B cell (primary cell): ENCODE measurements at regions not wholly inside any gene's neighbourhood (a gene's known extent, or its start where the extent isn't known, plus 50 kb on each side); places are given as distances from the start of the nearest gene placed in this dataset.

Experiments
- ATAC-seq: fragments of 200-7000 bp; cut with Tn5 transposase; one replicate; pipeline ENCODE4 v1.10.0; 2021; ENCODE audit warnings: low read depth, mild to moderate bottlenecking, moderate number of reproducible peaks, moderate library complexity
- CTCF ChIA-PET: fragments of 350-600 bp; sonication (Branson Sonifier 250); formaldehyde crosslinking; loops from one replicate; lab custom pipeline; 2021; ENCODE audit warnings: antibody characterized with exemption, inconsistent platforms; lab: Charles Lee
- POLR2A ChIA-PET: fragments of 350-600 bp; sonication (Branson Sonifier 250); formaldehyde crosslinking; loops from one replicate; lab custom pipeline; 2021; ENCODE audit warnings: antibody characterized with exemption; lab: Charles Lee
- DNase-seq: peaks from one replicate; pipeline ENCODE4 v3.0.0; 2013
- H2AFZ ChIP-seq: 2 replicates; pipeline ENCODE4 v1.6.1; 2012; ENCODE audit warnings: mild to moderate bottlenecking, low read depth, low read length; ENCODE audit not compliant: insufficient read depth, poor library complexity, severe bottlenecking
- H3K27ac ChIP-seq, 2 donors: 1 replicate in 1 of 2; 2 replicates in 1 of 2; pipeline ENCODE4 v1.5.1; 2012 to 2013; ENCODE audit warnings: low read length in 2 of 2, mild to moderate bottlenecking in 2 of 2, moderate library complexity in 1 of 2
- H3K27me3 ChIP-seq, 4 experiments: fragments of 200-600 bp in 1 of 4; sonication (generic) in 1 of 4; replicated peaks in 1 of 4; 1 replicate in 2 of 4; 2 replicates in 2 of 4; pipeline versions ENCODE4 v1.6.1 to v1.7.0; 2013 to 2016; ENCODE audit warnings: low read length in 3 of 4, mild to moderate bottlenecking in 2 of 4, mixed read lengths in 1 of 4, moderate library complexity in 1 of 4; ENCODE audit not compliant: insufficient read depth in 4 of 4, control insufficient read depth in 3 of 4; ENCODE audit errors: control extremely low read depth in 1 of 4
- H3K36me3 ChIP-seq, 2 experiments: replicated peaks in 1 of 2; 1 replicate in 1 of 2; 2 replicates in 1 of 2; pipeline versions ENCODE4 v1.6.1 to v1.7.1; 2013; ENCODE audit warnings: low read length in 1 of 2; ENCODE audit not compliant: insufficient read depth in 2 of 2, control insufficient read depth in 1 of 2; ENCODE audit errors: control extremely low read depth in 1 of 2, extremely low read depth in 1 of 2
- H3K4me1 ChIP-seq, 2 donors: fragments of 200-600 bp in 1 of 2; sonication (generic) in 1 of 2; 1 replicate in 1 of 2; 2 replicates in 1 of 2; pipeline versions ENCODE4 v1.5.1 to v1.6.1; 2013 to 2017; ENCODE audit warnings: low read length in 2 of 2; ENCODE audit not compliant: control insufficient read depth in 2 of 2, insufficient read depth in 2 of 2
- H3K4me2 ChIP-seq: replicated peaks from 2 replicates; pipeline ENCODE3; 2012; ENCODE audit warnings: mild to moderate bottlenecking, low read depth, low read length; ENCODE audit not compliant: poor library complexity, severe bottlenecking
- H3K4me3 ChIP-seq, 5 experiments: fragments of 200-600 bp in 1 of 5; sonication (generic) in 1 of 5; 1 replicate in 3 of 5; 2 replicates in 2 of 5; pipeline versions ENCODE4 v1.5.1 to v1.7.0; 2011 to 2016; ENCODE audit warnings: low read length in 4 of 5, mild to moderate bottlenecking in 4 of 5, low read depth in 2 of 5, control low read depth in 1 of 5, moderate library complexity in 1 of 5; ENCODE audit not compliant: insufficient read depth in 1 of 5; ENCODE audit errors: control extremely low read depth in 1 of 5, extremely low read depth in 1 of 5
- H3K79me2 ChIP-seq: fragments of 200-600 bp; sonication (generic); one replicate; pipeline ENCODE4 v1.6.0; 2016; ENCODE audit warnings: low read length; ENCODE audit not compliant: control insufficient read depth, insufficient read depth
- H3K9ac ChIP-seq: fragments of 200-600 bp; sonication (generic); 2 replicates; pipeline ENCODE4 v1.6.1; 2017; ENCODE audit warnings: mild to moderate bottlenecking, low read length, moderate library complexity
- H3K9me3 ChIP-seq, 3 donors: one replicate each; pipeline versions ENCODE4 v1.6.1 to v1.7.1; 2013; ENCODE audit warnings: low read length in 2 of 3; ENCODE audit not compliant: control insufficient read depth in 2 of 3, insufficient read depth in 1 of 3; ENCODE audit errors: control extremely low read depth in 1 of 3
- H4K20me1 ChIP-seq: 2 replicates; pipeline ENCODE4 v1.6.0; 2012; ENCODE audit warnings: mild to moderate bottlenecking, low read length; ENCODE audit not compliant: insufficient read depth, control insufficient read depth, poor library complexity, severe bottlenecking
- H3K27ac Mint-ChIP-seq: one replicate; pipeline ENCODE4 v1.8.0; 2021; ENCODE audit warnings: mixed read lengths
- H3K27me3 Mint-ChIP-seq: one replicate; pipeline ENCODE4 v1.8.0; 2021; ENCODE audit warnings: mixed read lengths
- H3K4me1 Mint-ChIP-seq: one replicate; pipeline ENCODE4 v1.8.0; 2021; ENCODE audit warnings: mixed read lengths
- H3K4me3 Mint-ChIP-seq: one replicate; pipeline ENCODE4 v1.8.0; 2021; ENCODE audit warnings: mixed read lengths
- H3K9me3 Mint-ChIP-seq: one replicate; pipeline ENCODE4 v1.8.0; 2022; ENCODE audit warnings: mixed read lengths; ENCODE audit not compliant: insufficient read depth
- CTCF ChIP-seq: fragments of 200-600 bp; IDR thresholded peaks from one replicate; pipeline ENCODE4 v1.8.0; 2022; ENCODE audit warnings: antibody characterized with exemption, mild to moderate bottlenecking
- EZH2 ChIP-seq: IDR thresholded peaks from 2 replicates; pipeline ENCODE4 v1.6.1; 2012; ENCODE audit warnings: borderline replicate concordance, low read depth, mild to moderate bottlenecking, moderate library complexity, low read length; ENCODE audit not compliant: insufficient read depth, poor library complexity, severe bottlenecking
- WGBS: methylation state at CpG from one replicate; pipeline ENCODE4 v1.1.5; 2013; ENCODE audit warnings: missing lambda C conversion rate; ENCODE audit not compliant: insufficient coverage; 5-methylcytosine and 5-hydroxymethylcytosine counted together
- intact Hi-C: fragments of 100-400 bp; cut with micrococcal nuclease; formaldehyde crosslinking; loops from one replicate; pipeline ENCODE4 v1.10.0; 2022

GRCh38 chr3:43181202-43181821 lies 75.4 kb upstream of the POMGNT2 start:
- ChIA-PET CTCF (interaction anchor here (1.5 kb wide), 1 partner anchor 18 kb away, joined by 4 read pairs; no protein-coding TSS in a partner anchor), POLR2A (no interaction called here)
- peaks cover 29 to 37% of the 10 kb centered on the region in 2 donors for H3K4me1 ChIP-seq
- H3K27me3 Mint-ChIP-seq = peaks cover under 1% of the 10 kb centered on the region
- no peak overlapping the region for H3K4me3 ChIP-seq
- no peaks in the 10 kb centered on the region for H3K36me3 ChIP-seq
- no peak overlapping the region for H3K27ac ChIP-seq
- H3K4me3 Mint-ChIP-seq = peak overlapping the region; percentile 57
- DNase-seq (no peak), ATAC-seq (no peak)
- intact Hi-C loops = no loop called here
- no peak for TF ChIP-seq EZH2
- no peak for TF ChIP-seq CTCF
- H3K4me2 ChIP-seq = peak overlapping the region; percentile 63
- no peaks in the 10 kb centered on the region for H3K9me3 Mint-ChIP-seq
- WGBS = 52% methylated on average over 13 of the region's 13 CpGs
- peak overlapping the region; percentile 27 for H3K27ac Mint-ChIP-seq
- no peak overlapping the region for H3K9ac ChIP-seq
- H3K9me3 ChIP-seq = no peaks in the 10 kb centered on the region
- peak overlapping the region; percentile 70 for H2AFZ ChIP-seq
- no peaks in the 10 kb centered on the region for H3K27me3 ChIP-seq
- H4K20me1 ChIP-seq = no peaks in the 10 kb centered on the region
- peaks cover 37% of the 10 kb centered on the region for H3K4me1 Mint-ChIP-seq
- H3K79me2 ChIP-seq = no peaks in the 10 kb centered on the region

DNA sequence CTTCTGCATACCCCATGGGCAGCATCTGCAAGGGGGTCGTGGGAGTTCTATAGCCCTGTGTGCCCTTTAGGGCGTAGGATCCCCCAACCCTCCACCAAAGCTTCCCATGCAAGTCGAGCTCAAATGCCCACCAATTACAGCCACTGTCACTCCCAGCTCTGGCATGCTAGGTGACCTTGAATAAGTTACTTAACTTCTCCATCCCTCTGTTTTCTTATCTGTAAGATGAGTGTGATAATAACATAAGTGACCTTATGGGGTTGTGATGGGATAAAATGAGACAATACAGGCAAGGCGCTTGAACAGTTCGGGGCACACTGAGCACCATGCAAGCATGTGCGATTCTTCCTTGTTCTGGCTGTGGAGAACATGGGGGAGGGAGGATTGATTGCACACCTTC lies 74.8 kb upstream of the POMGNT2 start:
- Histone ChIP-seq H3K9ac (peak overlapping the region; percentile 29), H3K36me3 (no peaks in the 10 kb centered on the region), H3K4me2 (peak overlapping the region; percentile 63), H3K79me2 (no peaks in the 10 kb centered on the region), H3K27me3 (no peaks in the 10 kb centered on the region), H4K20me1 (no peaks in the 10 kb centered on the region), H2AFZ (peak overlapping the region; percentile 70), H3K27ac (peak overlapping the region in 1 of 2 donors; percentile 43), H3K9me3 (no peaks in the 10 kb centered on the region), H3K4me3 (no peak overlapping the region), H3K4me1 (peaks cover 29 to 37% of the 10 kb centered on the region in 2 donors)
- TF ChIP-seq CTCF = no peak
- TF ChIP-seq EZH2 = no peak
- DNase-seq (no peak), ATAC-seq (no peak)
- intact Hi-C loops = no loop called here
- WGBS = 71% methylated on average over 2 of the region's 6 CpGs
- CTCF ChIA-PET = interaction anchor here (1.5 kb wide), 1 partner anchor 18 kb away, joined by 4 read pairs; no protein-coding TSS in a partner anchor
- Mint-ChIP-seq H3K4me1 (peaks cover 37% of the 10 kb centered on the region), H3K27me3 (no peaks in the 10 kb centered on the region), H3K27ac (no peak overlapping the region), H3K4me3 (peak overlapping the region; percentile 57), H3K9me3 (no peaks in the 10 kb centered on the region)
- POLR2A ChIA-PET = no interaction called here
